ENCODE measurements at regions not wholly inside any gene's neighbourhood (a gene's known extent, or its start where the extent isn't known, plus 50 kb on each side); places are given as distances from the start of the nearest gene placed in this dataset.

DNA sequence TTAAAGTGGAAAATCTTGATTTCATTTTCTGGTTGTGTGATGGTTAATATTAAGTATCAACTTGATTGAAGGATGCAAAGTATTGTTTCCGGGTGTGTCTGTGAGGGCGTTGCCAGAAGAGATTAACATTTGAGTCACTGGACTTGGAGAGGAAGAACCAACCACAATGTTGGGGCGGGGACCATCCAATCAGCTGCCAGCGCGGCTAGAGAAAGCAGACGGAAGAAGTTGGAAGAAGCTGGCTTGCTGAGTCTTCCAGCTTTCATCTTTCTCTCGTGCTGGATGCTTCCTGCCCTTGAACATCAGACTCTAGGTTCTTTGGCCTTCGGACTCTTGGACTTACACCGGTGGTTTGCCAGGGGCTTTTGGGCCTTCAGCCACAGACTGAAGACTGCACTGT is 832.6 kb upstream of the TMPRSS15 start:
- DNase-seq (ENCODE audit: low read depth) = no peak

DNA sequence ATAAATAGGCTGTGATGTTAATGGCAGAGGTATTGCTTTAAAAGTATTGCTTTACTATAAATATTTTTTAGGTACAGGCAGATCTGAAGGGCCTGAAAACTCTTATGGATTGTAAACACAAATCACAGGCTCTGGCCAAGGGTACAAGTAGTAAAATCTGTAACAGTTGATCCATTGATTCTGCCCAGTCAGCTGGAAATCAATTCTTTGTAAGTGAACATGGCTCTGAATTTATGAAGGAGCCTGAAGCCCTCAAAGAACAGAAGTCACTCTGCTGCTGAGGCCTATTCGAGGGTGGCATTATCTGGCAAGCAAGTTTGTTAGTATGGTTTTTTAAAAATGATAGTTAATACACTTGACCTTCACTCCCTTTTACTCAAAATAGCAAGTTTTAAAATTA is 834.0 kb upstream of the TMPRSS15 start:
- no peak for DNase-seq (ENCODE audit: low read depth)

DNA sequence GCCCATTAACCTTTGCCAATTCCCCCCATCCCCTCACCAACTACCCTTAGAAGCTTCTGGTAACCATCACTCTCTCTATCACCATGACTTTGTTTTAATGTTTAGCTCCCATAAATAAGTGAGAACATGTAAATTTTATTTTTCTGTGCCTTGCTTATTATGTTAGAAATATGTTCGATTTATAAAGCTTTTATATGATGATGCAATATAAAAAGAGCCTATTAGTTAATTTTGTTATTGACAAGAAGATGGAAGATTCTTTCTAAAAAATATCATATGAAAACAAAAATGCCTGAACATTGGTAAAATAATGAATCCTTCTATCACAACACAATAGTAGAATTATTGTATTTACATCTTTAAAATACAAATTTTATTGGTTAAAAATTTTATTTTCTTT is 836.1 kb upstream of the TMPRSS15 start:
- no peak for DNase-seq (ENCODE audit: low read depth)

DNA sequence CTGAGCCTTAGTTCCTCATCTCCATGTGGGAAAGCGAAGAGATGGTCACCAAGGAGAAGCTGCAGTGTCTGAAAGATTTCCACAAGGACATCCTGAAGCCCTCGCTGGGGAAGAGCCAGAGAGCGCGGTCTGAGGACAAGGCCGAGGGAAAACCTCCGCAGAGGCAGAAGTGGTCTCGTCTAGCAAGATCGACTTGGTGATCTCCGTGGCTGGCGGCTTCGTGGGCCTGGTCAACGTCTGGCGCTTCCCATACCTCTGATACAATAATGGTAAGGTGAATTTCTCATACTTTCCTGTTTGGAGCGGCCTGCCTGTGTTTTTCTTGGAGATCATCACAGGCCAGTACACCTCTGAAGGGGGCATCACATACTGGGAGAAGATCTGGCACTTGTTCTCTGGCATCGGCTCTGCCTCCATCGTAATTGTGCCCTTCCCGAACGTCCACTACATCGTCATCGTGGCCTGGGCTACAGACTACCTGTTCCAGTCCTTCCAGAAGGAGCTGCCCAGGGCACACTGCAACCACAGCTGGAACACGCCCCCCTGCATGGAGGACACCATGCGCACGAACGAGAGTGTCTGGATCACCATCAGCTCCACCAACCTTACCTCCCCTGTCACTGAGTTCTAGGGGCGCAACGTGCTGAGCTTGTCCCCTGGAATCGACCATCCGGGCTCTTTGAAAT is 841.1 kb upstream of the TMPRSS15 start:
- no peak for DNase-seq (ENCODE audit: low read depth)

DNA sequence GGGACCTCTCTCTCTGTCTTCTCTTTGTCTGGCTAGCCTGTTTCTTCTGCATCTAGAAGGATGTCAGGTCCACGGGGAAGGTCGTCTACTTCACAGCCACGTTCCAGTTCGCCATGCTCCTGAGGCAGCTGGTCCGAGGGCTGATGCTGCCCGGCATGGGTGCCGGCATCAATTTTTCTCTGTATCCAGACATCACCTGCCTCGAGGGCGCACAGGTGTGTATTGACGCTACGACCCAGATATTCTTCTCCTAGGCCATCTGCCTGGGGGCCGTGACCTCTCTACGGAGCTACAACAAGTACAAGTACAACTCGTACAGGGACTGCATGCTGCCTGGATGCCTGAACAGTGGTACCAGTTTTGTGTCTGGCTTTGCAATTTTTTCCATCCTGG is 841.6 kb upstream of the TMPRSS15 start:
- no peak for DNase-seq (ENCODE audit: low read depth)

DNA sequence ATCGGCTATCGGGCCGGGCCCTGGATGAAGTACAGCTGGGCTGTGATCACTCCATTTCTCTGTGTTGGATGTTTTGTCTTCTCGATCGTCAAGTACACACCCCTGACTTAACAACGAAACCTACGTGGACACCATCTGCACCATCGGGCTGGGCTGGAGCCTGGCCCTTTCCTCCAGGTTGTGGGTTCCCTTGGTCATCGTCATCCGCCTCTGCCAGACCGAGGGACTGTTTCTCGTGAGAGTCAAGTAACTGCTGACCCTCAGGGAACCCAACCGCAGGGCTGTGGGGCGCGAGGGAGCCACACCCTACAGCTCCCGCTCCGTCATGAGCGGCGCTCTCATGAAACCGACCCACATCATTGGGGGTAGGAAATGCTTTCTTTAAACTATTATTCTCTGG is 842.4 kb upstream of the TMPRSS15 start:
- no peak for DNase-seq (ENCODE audit: low read depth)

DNA sequence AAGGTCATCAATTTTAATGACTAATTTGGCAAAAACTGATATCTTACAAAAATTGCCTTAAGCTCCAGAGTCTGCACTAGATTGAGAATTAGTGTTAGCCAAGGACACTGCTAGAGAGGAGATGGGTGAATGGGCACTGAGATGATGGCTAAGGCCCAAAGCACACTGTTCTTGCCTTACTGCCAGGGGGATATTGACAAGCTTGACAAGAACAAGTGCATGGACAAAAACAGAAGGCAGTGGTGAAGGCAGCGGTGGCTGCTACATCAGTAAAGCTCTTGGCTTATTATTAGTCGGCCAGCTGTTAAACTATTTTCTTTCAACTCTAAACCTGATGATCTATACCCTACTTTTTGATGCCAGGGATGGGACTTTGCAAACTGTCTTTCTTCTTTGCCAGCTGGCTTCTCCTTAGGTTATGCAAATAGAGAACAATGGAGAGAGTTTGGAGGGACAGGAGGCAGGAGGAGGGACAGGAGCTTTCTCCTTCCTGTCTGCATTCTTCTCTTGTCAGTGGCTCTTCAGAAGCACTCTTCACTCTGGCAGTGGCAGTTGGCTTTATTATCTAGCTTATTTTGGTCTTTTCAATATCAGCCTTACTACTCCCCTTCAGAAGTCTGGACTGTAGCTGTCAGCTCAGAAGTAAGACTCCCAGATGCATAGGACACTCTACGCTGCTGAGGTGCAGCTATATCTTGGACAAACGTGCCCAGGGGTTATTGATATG is 853.5 kb upstream of the TMPRSS15 start:
- DNase-seq (ENCODE audit: low read depth) = no peak

DNA sequence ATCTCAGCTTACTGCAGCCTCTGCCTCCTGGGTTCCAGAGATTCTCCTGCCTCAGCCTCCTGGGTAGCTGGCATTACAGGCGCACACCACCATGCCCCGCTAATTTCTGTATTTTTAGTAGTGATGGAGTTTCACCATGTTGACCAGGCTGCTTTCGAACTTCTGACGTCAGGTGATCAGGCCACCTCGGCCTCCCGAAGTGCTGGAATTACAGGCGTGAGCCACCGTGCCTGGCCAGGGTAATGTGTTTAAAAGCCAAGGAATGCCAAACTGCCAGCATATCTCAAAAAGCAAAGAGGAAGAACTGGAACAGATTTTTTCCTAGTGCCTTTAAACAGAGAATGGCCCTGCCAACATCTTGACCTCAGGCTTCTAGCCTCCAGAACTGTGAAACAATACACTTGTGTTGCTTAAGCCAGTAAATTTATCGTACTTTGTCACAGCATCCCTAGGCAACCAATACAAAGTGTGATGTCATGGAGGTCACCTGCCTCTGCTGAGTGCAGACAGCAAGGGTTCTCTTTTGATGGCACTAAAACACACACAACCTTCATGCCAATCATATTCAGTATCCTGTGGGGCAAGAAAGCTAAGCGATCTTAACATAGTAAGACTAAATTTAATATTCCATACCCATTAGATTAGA is 858.3 kb upstream of the TMPRSS15 start:
- DNase-seq (ENCODE audit: low read depth) = no peak

DNA sequence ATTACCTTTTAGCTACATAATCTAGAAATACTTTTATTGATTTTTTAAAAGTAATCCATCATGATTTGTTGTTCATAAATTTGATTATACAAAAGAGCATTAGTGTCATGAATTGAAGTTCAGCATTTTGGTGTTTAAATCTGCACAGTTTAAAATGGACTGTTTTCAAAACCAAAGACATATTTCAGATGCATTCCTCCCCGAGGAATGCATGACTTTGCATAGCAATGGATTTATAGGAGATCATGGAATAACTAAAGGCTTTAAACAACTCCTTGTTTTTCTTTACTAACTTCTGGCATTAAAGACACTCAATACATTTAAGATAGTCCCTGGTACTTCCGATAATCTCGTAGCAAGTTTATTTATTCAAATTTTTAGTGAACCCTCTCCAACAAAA is 863.1 kb upstream of the TMPRSS15 start:
- no peak for DNase-seq (ENCODE audit: low read depth)

DNA sequence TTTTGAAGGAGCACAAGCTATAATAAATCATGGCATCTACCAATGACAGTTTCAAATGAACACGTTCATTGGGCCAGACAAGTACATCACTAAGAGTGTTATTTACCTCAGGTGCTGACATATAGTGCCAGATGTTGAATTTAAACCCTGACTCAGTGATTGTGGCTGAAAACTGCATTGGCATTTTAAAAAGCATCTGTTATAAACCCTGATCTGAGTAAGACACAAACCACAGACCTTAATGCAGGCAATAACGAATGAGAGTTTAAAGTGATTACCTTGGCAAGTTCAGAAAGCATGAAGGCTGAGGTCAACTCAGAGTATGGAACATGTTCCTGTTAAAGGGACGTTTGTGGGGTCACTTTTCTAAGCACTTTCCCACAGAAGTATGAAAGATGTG is 865.1 kb upstream of the TMPRSS15 start:
- no peak for DNase-seq (ENCODE audit: low read depth)

DNA sequence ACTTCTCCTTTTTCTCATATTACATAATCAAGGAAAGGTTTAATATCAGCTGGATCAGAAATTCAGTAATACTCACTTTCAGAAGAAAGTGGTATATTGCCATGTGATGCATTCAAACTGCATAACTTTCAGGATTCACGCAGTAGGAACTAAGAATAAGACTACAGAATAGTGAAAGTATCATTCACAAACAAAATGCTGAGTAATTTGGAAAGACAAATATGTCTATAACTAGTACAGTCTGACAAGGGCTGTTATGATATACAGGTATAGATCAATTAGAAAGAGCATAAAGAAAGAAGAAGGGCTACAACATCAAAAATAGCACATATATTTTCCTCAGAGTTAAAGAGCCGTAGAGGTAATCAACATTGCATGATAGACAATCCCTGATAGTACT is 871.5 kb upstream of the TMPRSS15 start:
- no peak for DNase-seq (ENCODE audit: low read depth)

DNA sequence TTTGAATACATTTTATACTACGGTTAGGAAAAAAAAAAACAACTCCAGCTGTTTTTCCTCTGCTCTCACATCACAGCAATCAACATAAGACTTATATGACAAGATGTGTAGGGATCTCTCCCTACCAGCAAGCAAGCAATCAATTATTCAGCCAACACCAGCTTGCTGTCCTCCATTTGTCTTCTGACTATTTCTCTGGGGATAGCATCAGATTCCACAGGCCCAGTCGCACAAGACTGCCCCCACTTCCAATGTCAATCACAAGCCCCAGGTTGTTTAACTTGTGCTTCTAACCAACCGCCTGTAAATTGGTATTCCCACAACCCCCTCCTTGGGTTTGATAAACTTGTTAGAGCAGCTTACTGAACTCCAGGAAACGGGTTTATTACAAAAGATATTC is 873.1 kb upstream of the TMPRSS15 start:
- no peak for DNase-seq (ENCODE audit: low read depth)

DNA sequence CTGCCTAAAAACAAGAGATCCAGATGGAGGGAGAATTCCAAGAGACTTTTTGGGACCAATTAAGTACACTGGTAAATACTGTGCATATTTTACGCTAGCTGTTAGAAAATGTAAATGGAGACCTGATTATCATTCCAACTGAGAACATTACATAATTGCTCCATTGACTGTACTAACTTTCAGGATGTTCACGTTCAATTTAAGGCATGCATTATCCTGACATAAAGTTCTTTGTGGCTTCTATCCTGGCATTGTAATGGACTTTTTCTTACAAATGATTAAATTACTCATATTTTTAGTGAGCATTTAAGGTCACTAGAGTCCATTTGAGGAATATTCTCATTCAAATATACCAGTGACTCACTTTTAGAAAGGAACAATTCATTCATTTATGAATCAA is 883.3 kb upstream of the TMPRSS15 start:
- DNase-seq (ENCODE audit: low read depth) = no peak

DNA sequence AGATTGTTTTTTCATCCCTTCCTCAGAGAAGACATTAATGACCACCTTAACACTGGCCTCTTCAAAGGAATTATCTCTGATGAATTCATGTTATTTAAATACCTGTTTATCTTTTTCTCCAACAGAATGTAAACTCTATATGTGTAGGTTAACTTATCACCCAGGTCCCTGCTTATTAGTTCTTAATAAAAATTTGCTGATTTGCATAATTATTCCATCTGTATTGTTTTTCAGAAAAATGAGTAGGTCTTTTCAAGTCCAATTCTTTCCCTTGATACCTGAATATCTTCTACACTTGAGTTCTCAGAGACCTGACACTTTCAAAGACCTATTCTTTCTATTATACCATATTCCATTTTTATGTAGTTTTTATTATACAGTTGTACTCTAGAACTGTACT is 886.7 kb upstream of the TMPRSS15 start:
- DNase-seq (ENCODE audit: low read depth) = no peak

DNA sequence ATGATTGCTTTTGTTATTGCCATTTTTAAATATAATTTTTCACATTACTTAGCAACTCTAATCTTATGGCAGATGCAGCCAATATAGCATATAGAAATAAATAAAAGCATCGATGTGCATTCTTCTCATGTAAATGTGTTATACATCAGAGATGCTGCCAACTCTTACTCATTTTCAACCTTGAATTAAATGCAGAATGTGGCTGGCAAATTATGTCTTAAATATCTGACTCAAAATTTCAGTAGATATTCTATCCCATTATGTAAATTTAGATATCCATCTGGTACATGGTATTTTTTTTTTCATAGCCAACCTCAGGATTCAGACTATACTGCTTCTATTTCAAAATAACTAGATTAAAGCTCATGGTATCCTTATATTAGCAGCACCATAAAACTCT is 916.7 kb upstream of the TMPRSS15 start:
- DNase-seq (ENCODE audit: low read depth) = no peak

DNA sequence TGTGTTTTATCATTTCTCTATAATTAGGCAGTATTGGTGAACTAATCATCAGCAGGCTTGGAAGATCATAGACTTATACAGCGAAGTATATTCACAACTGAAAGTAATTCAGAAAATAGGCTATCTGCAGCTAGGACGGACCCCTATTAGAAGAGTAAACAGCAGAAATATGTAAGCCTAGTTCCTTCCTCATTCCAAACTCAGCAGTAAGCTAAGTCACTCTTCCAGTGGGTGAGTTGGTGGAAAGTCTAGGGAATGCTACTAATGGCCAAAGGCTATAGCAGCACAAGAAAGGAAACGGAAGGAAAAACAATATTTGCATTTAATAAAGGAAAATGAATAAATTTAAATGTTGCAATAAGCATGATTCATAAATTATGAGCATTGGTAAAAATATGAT is 918.1 kb upstream of the TMPRSS15 start:
- no peak for DNase-seq (ENCODE audit: low read depth)

DNA sequence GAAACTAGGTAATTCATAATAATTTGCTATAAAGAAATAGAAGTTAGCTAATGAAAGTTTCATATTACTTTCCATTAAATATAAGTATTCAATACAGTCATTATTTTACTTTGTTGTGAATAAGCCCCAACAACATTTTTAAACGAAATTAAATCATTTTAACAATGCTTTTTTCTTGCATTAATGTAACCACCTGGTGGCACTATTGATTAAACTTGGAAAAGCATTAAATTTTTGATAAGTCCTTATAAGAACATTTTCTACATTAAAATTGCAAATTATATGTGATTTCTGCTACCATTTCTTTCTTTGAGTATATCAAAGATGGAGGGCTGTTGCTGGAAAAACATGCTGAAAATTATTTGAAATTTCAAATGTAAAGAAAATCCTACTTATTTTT is 918.8 kb upstream of the TMPRSS15 start:
- no peak for DNase-seq (ENCODE audit: low read depth)

DNA sequence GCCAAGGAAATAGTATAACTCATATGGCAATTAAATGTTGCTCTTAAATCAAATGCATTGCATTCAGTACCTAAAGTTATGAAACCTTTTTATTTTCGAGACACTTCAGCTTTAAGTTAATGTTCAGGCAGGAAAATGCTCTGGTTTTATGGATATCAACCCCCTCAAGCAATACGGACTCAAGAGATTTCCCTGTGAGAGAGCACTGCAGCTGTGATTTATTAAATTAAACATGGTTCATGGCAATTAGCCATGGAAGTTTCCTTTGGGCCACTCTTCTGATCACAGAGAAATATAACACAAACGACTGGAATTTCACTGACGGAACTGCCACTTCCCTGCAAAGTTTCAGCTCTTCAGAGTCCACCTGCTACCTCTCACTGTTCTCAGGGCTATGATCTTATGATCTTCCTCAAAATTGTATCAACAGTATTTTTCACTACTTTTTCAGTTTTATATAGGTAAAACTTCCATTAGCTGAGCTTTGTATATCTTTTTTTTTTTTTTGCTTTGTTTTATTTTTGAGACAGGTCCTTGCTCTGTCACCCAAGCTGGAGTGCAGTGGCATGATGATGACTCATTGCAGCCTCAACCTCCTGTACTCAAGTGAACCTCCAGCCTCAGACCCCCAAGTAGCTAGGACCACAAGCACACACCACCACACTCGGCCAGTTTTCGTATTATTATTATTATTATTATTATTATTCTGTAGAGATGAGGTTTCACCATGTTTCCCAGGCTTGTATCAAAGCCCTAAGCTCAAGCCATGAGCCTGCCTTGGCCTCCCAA is 923.1 kb upstream of the TMPRSS15 start:
- no peak for DNase-seq (ENCODE audit: low read depth)

DNA sequence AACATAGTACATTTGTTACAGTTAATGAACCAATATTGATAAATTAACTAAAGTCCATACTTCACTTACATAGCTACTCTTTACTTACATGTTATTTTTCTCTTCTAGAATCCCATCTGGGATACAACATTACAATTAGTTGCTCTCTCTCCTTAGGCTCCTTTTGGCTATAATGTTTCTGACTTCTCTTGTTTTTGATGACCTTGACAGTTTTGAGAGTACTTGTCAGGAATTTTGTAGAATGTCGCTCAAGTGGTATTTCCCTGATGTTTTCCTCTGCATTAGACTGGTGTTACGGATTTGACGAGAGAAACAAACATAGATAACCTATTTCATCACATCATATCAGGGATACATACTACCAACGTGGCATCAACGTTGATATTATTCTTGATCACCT is 925.4 kb upstream of the TMPRSS15 start:
- no peak for DNase-seq (ENCODE audit: low read depth)

DNA sequence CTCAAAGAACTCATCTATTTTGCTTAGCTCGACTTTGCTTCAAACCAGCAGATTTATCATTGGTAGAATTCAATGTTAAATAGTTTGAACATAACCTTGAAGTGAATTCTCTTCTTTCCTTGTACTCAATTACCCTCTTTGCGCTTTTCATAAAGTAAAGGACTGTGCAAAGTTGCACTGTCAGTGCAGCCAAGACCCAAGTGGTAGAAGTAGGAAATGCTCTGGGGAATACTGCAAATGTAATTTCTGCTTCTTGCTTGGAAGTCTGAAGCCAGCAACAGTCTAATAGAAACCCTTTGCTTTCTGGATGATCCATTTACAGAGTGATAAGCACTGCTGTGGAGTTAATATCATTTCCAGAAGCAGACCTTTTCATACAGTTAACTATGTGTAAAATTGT is 936.7 kb upstream of the TMPRSS15 start:
- DNase-seq (ENCODE audit: low read depth) = no peak

DNA sequence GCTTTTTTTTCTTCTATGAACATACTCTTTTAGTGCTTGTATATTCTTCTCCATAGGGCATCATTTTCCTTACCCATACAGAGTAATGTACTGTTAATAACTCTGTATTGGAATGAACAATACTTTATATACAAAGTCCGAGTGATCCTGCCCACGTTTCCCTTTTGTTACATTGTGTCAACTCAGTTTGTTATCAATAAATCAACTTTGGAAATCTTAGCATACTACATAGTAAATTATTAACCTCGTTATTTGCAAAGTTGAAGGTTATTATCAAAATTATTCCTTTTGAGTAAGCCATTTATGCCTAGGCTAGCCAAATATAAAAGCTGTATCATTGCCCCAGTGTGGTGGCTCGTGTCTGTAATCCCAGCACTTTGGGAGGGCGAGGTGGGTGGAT is 937.4 kb upstream of the TMPRSS15 start:
- DNase-seq (ENCODE audit: low read depth) = no peak

DNA sequence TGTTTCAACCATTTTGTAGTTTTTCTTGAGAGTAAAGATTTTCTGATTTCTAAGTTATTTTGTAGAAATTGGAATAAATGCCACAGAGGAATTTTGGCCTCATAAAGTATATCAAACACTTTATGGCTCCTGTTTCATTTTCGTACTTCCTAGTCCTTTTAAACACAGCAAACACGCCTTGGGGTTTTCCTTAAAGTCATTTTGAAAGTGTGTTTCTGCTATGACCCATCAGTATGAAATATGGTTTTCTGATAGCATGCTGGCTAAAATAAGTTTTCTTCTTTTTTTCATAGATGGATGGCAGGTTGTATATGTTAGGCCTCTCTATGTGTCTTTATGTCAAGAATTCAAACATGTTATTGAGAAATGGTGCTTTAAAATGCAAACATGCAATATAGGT is 940.1 kb upstream of the TMPRSS15 start:
- no peak for DNase-seq (ENCODE audit: low read depth)

Measured in LHCN-M2 (cell line).